SU-DHL-6 (cell line): ENCODE measurements at regions not wholly inside any gene's neighbourhood (a gene's known extent, or its start where the extent isn't known, plus 50 kb on each side); places are given as distances from the start of the nearest gene placed in this dataset.

Experiments used
- H2AFZ ChIP-seq: fragments of 200-600 bp; sonication (generic); 2 replicates; pipeline ENCODE4 v1.6.1; 2014; ENCODE audit warnings: low read depth, mild to moderate bottlenecking, moderate library complexity, mixed read lengths, antibody characterized with exemption, low read length; ENCODE audit not compliant: severe bottlenecking
- H3F3A ChIP-seq: fragments of 200-600 bp; shearing (Covaris generic); 2 replicates; pipeline ENCODE4 v1.6.0; 2016; ENCODE audit warnings: antibody characterized with exemption, mild to moderate bottlenecking; ENCODE audit not compliant: insufficient read depth
- H3K27ac ChIP-seq: fragments of 200-600 bp; sonication (generic); 2 replicates; pipeline ENCODE4 v1.5.1; 2016; ENCODE audit warnings: low read depth, mild to moderate bottlenecking, low read length, moderate library complexity, mixed read lengths
- H3K27me3 ChIP-seq: fragments of 200-600 bp; sonication (generic), shearing (Covaris generic); 2 replicates; pipeline ENCODE4 v1.6.0; 2014; ENCODE audit warnings: mild to moderate bottlenecking, low read length
- H3K36me3 ChIP-seq: fragments of 200-600 bp; sonication (generic); 2 replicates; pipeline ENCODE4 v1.6.1; 2014; ENCODE audit warnings: mild to moderate bottlenecking, low read length, mixed read lengths
- H3K4me2 ChIP-seq: fragments of 300-600, 200-600 bp; shearing (Covaris generic), sonication (generic); 2 replicates; pipeline ENCODE4 v1.6.0; 2014; ENCODE audit warnings: low read length, low read depth, mild to moderate bottlenecking; ENCODE audit not compliant: poor library complexity, severe bottlenecking
- H3K4me3 ChIP-seq: fragments of 200-600 bp; sonication (generic); 2 replicates; pipeline ENCODE4 v1.5.1; 2014; ENCODE audit warnings: antibody characterized with exemption, low read length, mild to moderate bottlenecking, mixed read lengths; ENCODE audit not compliant: insufficient read depth, poor library complexity, severe bottlenecking
- H3K79me2 ChIP-seq: fragments of 200-600 bp; sonication (generic); 2 replicates; pipeline ENCODE4 v1.6.1; 2014; ENCODE audit warnings: mild to moderate bottlenecking, low read length, moderate library complexity; ENCODE audit not compliant: insufficient read depth
- H3K9ac ChIP-seq: fragments of 200-600 bp; sonication (generic); 2 replicates; pipeline ENCODE4 v1.7.0; 2014; ENCODE audit warnings: mild to moderate bottlenecking, low read length
- H3K9me2 ChIP-seq: fragments of 200-600 bp; sonication (generic); replicated peaks from 2 replicates; pipeline ENCODE4 v1.6.1; 2014; ENCODE audit warnings: low read length; ENCODE audit not compliant: insufficient read depth
- H3K9me3 ChIP-seq: fragments of 200-600 bp; sonication (generic); 2 replicates; pipeline ENCODE4 v1.6.1; 2014; ENCODE audit warnings: low read length, mixed read lengths; ENCODE audit not compliant: insufficient read depth
- H4K20me1 ChIP-seq: fragments of 200-600 bp; sonication (generic); 2 replicates; pipeline ENCODE4 v1.6.1; 2014; ENCODE audit warnings: low read depth, mild to moderate bottlenecking, antibody characterized with exemption, low read length, moderate library complexity, mixed read lengths
- CTCF ChIP-seq: fragments of 200-600 bp; sonication (generic); IDR thresholded peaks from one replicate; pipeline ENCODE4 v1.5.1; 2017; ENCODE audit warnings: antibody characterized with exemption, mild to moderate bottlenecking, low read length, moderate library complexity; ENCODE audit not compliant: insufficient read depth, poor library complexity, severe bottlenecking
- EZH2phosphoT487 ChIP-seq: fragments of 200-600 bp; sonication (generic), shearing (Covaris generic); conservative IDR thresholded peaks from 2 replicates; pipeline ENCODE4 v1.6.1; 2018; ENCODE audit warnings: mild to moderate bottlenecking, antibody characterized with exemption, low read length, moderate library complexity, mixed read lengths

DNA sequence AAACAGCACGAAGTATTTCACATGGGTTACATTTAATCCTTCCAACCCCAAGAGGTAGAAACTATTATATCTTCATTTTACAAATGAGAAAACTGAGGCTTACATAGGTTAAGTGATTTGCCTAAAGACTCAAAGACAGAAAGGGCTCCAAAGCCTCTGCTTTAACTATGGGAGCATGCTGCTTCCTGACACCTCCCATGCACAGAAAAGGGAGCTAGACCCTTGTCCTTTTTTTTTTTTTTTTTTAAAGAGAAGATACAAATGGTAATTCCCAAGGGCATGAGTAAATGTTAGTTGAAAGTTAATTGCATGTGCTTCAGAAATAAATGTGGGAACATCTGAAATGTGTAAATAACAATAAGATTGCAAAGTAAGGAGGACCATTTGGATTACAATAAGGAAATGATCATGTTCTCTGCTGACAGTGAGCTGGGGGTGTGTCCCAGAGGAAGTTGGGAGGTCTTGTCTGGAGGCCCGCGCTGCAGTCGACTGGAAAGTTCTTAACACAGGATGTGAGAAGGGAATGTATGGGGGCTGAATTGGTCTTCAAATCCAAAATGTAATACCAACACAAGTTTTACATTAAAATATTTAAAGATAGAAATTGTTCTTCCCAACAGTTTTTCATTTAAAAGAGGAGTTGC lies 500.3 kb downstream of the KLF12 start:
- Histone ChIP-seq H3K4me3 (no peak overlapping the region), H3F3A (no peaks in the 10 kb centered on the region), H3K4me2 (no peak overlapping the region), H3K27me3 (no peaks in the 10 kb centered on the region), H3K9me3 (no peaks in the 10 kb centered on the region), H3K27ac (no peak overlapping the region), H4K20me1 (no peaks in the 10 kb centered on the region), H3K79me2 (no peaks in the 10 kb centered on the region), H3K9me2 (no peaks in the 10 kb centered on the region), H2AFZ (no peak overlapping the region), H3K9ac (no peak overlapping the region), H3K36me3 (no peaks in the 10 kb centered on the region)
- no peak for TF ChIP-seq EZH2phosphoT487
- TF ChIP-seq CTCF: no peak

DNA sequence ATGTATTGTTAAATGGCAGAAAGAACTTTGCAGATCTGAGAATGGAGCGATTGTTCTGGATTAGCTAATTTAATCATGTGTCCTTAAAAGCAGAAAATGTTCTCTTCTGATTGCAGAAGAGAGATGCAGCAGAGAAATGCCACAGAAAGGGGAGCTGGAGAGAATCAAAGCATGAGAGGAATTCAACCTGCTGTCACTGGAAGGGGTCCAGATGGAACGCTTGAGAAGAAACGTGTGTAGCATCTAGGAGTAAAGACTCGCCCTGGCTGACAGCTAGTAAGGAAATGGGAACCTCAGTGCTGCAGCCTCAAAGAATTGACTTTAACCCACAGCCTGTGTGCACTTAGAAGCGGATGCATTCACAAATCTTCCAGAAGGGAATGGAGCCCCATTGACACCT lies 502.8 kb downstream of the KLF12 start:
- Histone ChIP-seq H3K27me3 (no peaks in the 10 kb centered on the region), H2AFZ (no peak overlapping the region), H3F3A (no peaks in the 10 kb centered on the region), H3K79me2 (no peaks in the 10 kb centered on the region), H3K9me2 (no peaks in the 10 kb centered on the region), H3K27ac (no peak overlapping the region), H3K36me3 (no peaks in the 10 kb centered on the region), H3K4me3 (no peak overlapping the region), H3K9me3 (no peaks in the 10 kb centered on the region), H3K4me2 (no peak overlapping the region), H3K9ac (no peak overlapping the region), H4K20me1 (no peaks in the 10 kb centered on the region)
- TF ChIP-seq EZH2phosphoT487 (no peak), CTCF (no peak)

DNA sequence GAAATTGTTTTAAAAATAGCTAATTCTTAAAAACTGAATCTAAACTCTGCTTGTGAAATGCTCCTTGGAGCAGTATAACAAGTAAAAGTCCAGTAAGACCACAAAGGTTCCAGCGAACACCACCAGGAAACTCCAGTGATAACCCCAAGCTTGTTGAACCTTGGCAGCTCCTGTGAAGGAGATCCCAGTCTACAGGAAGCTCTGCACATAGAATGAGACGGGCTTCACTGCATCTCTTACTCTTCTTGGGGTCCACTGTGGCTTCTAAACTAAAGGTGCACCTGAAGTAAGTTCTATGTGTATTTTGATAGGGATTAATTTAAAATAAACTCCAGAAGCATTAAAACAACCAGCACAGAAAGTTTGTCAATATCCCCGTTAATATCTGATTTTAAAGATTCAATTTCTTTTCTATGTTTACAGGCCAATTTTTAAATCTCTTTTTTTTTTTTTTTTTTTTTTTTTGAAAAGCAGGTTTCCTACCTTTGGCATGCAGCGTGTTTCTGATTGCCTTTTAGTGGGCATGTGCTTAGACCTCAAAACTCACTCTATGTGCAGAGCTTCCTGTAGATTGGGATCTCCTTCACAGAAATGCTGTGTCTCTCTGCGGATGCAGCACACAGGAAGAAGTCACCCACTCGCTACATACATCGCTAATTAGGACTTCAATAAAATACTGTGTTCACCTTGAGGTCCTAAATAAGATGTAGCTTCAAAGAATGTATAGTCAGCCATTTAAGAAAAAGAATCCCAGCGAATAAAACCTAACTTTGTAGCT lies 508.5 kb downstream of the KLF12 start:
- no peaks in the 10 kb centered on the region for H3K27me3 ChIP-seq
- no peaks in the 10 kb centered on the region for H3K36me3 ChIP-seq
- no peaks in the 10 kb centered on the region for H3K9me2 ChIP-seq
- no peaks in the 10 kb centered on the region for H3K9me3 ChIP-seq
- no peaks in the 10 kb centered on the region for H3F3A ChIP-seq
- no peak overlapping the region for H3K27ac ChIP-seq
- TF ChIP-seq EZH2phosphoT487 (no peak), CTCF (no peak)
- H3K4me3 ChIP-seq: no peak overlapping the region
- no peak overlapping the region for H3K4me2 ChIP-seq
- H2AFZ ChIP-seq: no peak overlapping the region
- no peaks in the 10 kb centered on the region for H3K79me2 ChIP-seq
- H4K20me1 ChIP-seq: no peaks in the 10 kb centered on the region
- H3K9ac ChIP-seq: no peak overlapping the region
